HepG2 (cell line): ENCODE measurements at regions not wholly inside any gene's neighbourhood (a gene's known extent, or its start where the extent isn't known, plus 50 kb on each side); places are given as distances from the start of the nearest gene placed in this dataset.

Experiments
- ARID2 ChIP-seq: sonication (generic); formaldehyde crosslinking; IDR thresholded peaks from 2 replicates; pipeline ENCODE4 v1.8.1; 2022; ENCODE audit warnings: mild to moderate bottlenecking, missing genetic modification reagents, borderline replicate concordance
- ATF1 ChIP-seq: IDR thresholded peaks from 2 replicates; pipeline ENCODE4 v1.6.1; 2016; ENCODE audit warnings: mild to moderate bottlenecking, control low read depth
- ATF2 ChIP-seq: sonication (generic); formaldehyde crosslinking; IDR thresholded peaks from 2 replicates; pipeline ENCODE4 v1.4.0; 2020; ENCODE audit warnings: missing genetic modification reagents
- CTCF ChIP-seq: sonication (generic); formaldehyde crosslinking; IDR thresholded peaks from 2 replicates; pipeline ENCODE4 v1.5.0; 2020; ENCODE audit warnings: mild to moderate bottlenecking, missing genetic modification reagents, moderate library complexity
- FOXO1 ChIP-seq: sonication (generic); formaldehyde crosslinking; IDR thresholded peaks from 2 replicates; pipeline ENCODE4 v1.4.0; 2020; ENCODE audit warnings: missing genetic modification reagents
- GTF2F1 ChIP-seq: fragments of 150-350 bp; IDR thresholded peaks from 2 replicates; pipeline ENCODE4 v1.6.1; 2014; ENCODE audit warnings: low read length
- HMGXB4 ChIP-seq, 2 experiments: sonication (generic) in 1 of 2; formaldehyde crosslinking in 1 of 2; IDR thresholded peaks; 2 replicates each; pipeline versions ENCODE4 v1.4.0 to v1.6.1; 2018 to 2020; ENCODE audit warnings: missing genetic modification reagents in 2 of 2, borderline replicate concordance in 1 of 2, low read depth in 1 of 2, mild to moderate bottlenecking in 1 of 2, missing biosample characterization in 1 of 2
- NFE2L2 ChIP-seq: fragments of 150-350 bp; IDR thresholded peaks from 2 replicates; pipeline ENCODE4 v1.6.1; 2014; ENCODE audit warnings: low read length
- SMARCC2 ChIP-seq: fragments of 450-650 bp; IDR thresholded peaks from 2 replicates; pipeline ENCODE4 v1.6.1; 2017; ENCODE audit warnings: antibody characterized with exemption, mild to moderate bottlenecking
- ZFX ChIP-seq: sonication (generic); formaldehyde crosslinking; IDR thresholded peaks from 2 replicates; pipeline ENCODE4 v1.4.0; 2020; ENCODE audit warnings: mild to moderate bottlenecking, low read depth, missing genetic modification reagents, moderate library complexity
- ZNF326 ChIP-seq: sonication (generic); formaldehyde crosslinking; IDR thresholded peaks from 2 replicates; pipeline ENCODE4 v1.4.0; 2020; ENCODE audit warnings: missing genetic modification reagents, borderline replicate concordance

GRCh38 chr10:106107706-106108105 lies 1056.8 kb downstream of the SORCS1 start:
- TF ChIP-seq ARID2 (CRISPR knock-in tag) (no peak), ZNF326 (no peak), ATF1 (CRISPR knock-in tag) (no peak), HMGXB4 (CRISPR knock-in tag; IDR thresholded peaks at IDR 0.05; ENCODE audit: borderline replicate concordance in 1 of 2, low read depth in 1 of 2) (no peak), ZFX (no peak), NFE2L2 (no peak), FOXO1 (CRISPR knock-in tag) (no peak), ATF2 (CRISPR knock-in tag) (no peak), SMARCC2 (no peak), CTCF (CRISPR knock-in tag) (no peak), GTF2F1 (no peak)
